MM.1S (cell line): ENCODE measurements at regions not wholly inside any gene's neighbourhood (a gene's known extent, or its start where the extent isn't known, plus 50 kb on each side); places are given as distances from the start of the nearest gene placed in this dataset.

Experiments used
- EZH2 ChIP-seq: fragments of 300-600 bp; sonication (generic); optimal IDR thresholded peaks from 2 replicates; pipeline ENCODE3; 2017; ENCODE audit warnings: low read depth, mild to moderate bottlenecking, antibody characterized with exemption, low read length, mixed read lengths
- EZH2phosphoT487 ChIP-seq: fragments of 300-600 bp; sonication (generic); IDR thresholded peaks from 2 replicates; pipeline ENCODE4 v1.6.1; 2018; ENCODE audit warnings: antibody characterized with exemption, low read length
- TF ChIP-seq, protein P1 (sequence below): fragments of 300-600 bp; sonication (generic); IDR thresholded peaks from 2 replicates; pipeline ENCODE4 v1.5.1; 2016; ENCODE audit warnings: antibody characterized with exemption, low read length, mixed read lengths

DNA sequence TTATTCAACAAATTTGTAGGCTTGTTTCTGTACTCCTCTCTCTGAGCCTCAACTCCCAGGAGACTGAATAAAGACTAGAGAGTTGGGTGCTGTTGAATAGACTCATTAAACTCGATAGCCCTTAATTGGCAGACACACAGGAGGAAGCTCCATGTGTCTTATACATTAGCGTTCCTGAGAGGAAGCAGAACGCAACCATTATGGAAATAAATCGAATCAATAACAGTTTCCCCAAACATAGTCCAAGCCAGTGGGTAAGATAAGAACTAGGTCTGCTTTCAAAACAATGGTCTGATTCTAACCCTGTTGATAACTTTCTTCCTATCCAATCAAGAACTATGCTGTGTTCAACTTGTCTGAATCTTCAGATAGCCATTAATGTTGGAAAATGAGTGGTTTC is 118.1 kb upstream of the FNDC3A start:
- TF ChIP-seq, protein P1, sequence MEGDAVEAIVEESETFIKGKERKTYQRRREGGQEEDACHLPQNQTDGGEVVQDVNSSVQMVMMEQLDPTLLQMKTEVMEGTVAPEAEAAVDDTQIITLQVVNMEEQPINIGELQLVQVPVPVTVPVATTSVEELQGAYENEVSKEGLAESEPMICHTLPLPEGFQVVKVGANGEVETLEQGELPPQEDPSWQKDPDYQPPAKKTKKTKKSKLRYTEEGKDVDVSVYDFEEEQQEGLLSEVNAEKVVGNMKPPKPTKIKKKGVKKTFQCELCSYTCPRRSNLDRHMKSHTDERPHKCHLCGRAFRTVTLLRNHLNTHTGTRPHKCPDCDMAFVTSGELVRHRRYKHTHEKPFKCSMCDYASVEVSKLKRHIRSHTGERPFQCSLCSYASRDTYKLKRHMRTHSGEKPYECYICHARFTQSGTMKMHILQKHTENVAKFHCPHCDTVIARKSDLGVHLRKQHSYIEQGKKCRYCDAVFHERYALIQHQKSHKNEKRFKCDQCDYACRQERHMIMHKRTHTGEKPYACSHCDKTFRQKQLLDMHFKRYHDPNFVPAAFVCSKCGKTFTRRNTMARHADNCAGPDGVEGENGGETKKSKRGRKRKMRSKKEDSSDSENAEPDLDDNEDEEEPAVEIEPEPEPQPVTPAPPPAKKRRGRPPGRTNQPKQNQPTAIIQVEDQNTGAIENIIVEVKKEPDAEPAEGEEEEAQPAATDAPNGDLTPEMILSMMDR = no peak
- TF ChIP-seq EZH2 = no peak
- TF ChIP-seq EZH2phosphoT487 = no peak
